OCI-LY7 (cell line): ENCODE measurements at regions not wholly inside any gene's neighbourhood (a gene's known extent, or its start where the extent isn't known, plus 50 kb on each side); places are given as distances from the start of the nearest gene placed in this dataset.

Experiments
- EZH2phosphoT487 ChIP-seq: fragments of 200-600 bp; sonication (generic); IDR thresholded peaks from 2 replicates; pipeline ENCODE4 v1.6.1; 2018; ENCODE audit warnings: low read depth, borderline replicate concordance, mild to moderate bottlenecking, mixed run types, antibody characterized with exemption, low read length, moderate library complexity, mixed read lengths
- TF ChIP-seq, protein P1 (sequence below): fragments of 200-600 bp; sonication (generic); conservative IDR thresholded peaks from 2 replicates; pipeline ENCODE4 v1.5.1; 2014; ENCODE audit warnings: mild to moderate bottlenecking, antibody characterized with exemption, low read length, moderate library complexity, mixed read lengths

DNA sequence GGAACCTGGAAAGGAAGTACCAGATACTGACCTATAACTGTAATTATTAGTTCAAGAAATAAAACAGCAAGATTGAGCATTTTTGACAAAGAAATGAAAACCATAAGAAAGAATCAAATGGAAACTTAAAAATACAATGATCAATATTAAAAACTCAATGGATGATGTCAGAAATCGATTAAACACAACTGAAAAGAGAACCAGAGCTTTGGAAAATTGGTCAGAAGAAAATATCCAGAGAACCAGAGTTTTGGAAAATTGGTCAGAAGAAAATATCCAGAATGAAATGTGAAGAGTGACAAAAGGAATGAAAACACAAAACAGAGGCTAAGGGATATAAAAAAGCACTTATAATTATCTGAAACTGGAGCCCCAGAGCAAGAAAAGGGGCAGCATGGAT lies 438.6 kb downstream of the AJAP1 start:
- TF ChIP-seq, protein P1, sequence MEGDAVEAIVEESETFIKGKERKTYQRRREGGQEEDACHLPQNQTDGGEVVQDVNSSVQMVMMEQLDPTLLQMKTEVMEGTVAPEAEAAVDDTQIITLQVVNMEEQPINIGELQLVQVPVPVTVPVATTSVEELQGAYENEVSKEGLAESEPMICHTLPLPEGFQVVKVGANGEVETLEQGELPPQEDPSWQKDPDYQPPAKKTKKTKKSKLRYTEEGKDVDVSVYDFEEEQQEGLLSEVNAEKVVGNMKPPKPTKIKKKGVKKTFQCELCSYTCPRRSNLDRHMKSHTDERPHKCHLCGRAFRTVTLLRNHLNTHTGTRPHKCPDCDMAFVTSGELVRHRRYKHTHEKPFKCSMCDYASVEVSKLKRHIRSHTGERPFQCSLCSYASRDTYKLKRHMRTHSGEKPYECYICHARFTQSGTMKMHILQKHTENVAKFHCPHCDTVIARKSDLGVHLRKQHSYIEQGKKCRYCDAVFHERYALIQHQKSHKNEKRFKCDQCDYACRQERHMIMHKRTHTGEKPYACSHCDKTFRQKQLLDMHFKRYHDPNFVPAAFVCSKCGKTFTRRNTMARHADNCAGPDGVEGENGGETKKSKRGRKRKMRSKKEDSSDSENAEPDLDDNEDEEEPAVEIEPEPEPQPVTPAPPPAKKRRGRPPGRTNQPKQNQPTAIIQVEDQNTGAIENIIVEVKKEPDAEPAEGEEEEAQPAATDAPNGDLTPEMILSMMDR, result no peak
- TF ChIP-seq EZH2phosphoT487, result no peak
